Mesenchymal stem cell (in vitro differentiated cells and primary cell): ENCODE measurements at regions not wholly inside any gene's neighbourhood (a gene's known extent, or its start where the extent isn't known, plus 50 kb on each side); places are given as distances from the start of the nearest gene placed in this dataset.

Experiments used
- DNase-seq: peaks from one replicate; pipeline ENCODE4 v3.0.0-alpha.2; 2013
- H2AFZ ChIP-seq: one replicate; pipeline ENCODE4 v1.6.1; 2013; ENCODE audit warnings: low read depth, mild to moderate bottlenecking, control low read depth, inconsistent platforms, low read length, moderate library complexity
- H2AK5ac ChIP-seq: 2 replicates; pipeline ENCODE4 v1.6.1; 2013; ENCODE audit warnings: low read length, moderate library complexity, mild to moderate bottlenecking, inconsistent platforms; ENCODE audit not compliant: severe bottlenecking
- H2BK120ac ChIP-seq: one replicate; pipeline ENCODE4 v1.6.1; 2013; ENCODE audit warnings: low read depth, mild to moderate bottlenecking, inconsistent platforms, low read length, moderate library complexity
- H2BK12ac ChIP-seq, 2 experiments: one replicate each; pipeline ENCODE4 v1.6.1; 2013; ENCODE audit warnings: inconsistent platforms in 2 of 2, low read length in 2 of 2, mild to moderate bottlenecking in 2 of 2, moderate library complexity in 2 of 2, control low read depth in 1 of 2
- H2BK15ac ChIP-seq: one replicate; pipeline ENCODE4 v1.6.1; 2013; ENCODE audit warnings: mild to moderate bottlenecking, low read depth, inconsistent platforms; ENCODE audit not compliant: poor library complexity, severe bottlenecking
- H2BK5ac ChIP-seq: 2 replicates; pipeline ENCODE4 v1.6.1; 2013; ENCODE audit warnings: low read depth, mild to moderate bottlenecking, low read length, control low read depth, inconsistent platforms; ENCODE audit not compliant: poor library complexity, severe bottlenecking
- H3K14ac ChIP-seq, 2 experiments: one replicate each; pipeline ENCODE4 v1.6.1; 2013; ENCODE audit warnings: inconsistent platforms in 2 of 2, low read length in 2 of 2, control low read depth in 1 of 2, mild to moderate bottlenecking in 1 of 2, moderate library complexity in 1 of 2
- H3K18ac ChIP-seq, 2 experiments: one replicate each; pipeline ENCODE4 v1.6.1; 2013; ENCODE audit warnings: inconsistent platforms in 2 of 2, low read length in 2 of 2, control low read depth in 1 of 2, low read depth in 1 of 2, mild to moderate bottlenecking in 1 of 2
- H3K23ac ChIP-seq, 2 experiments: one replicate each; pipeline ENCODE4 v1.6.1; 2013; ENCODE audit warnings: inconsistent platforms in 2 of 2, low read length in 2 of 2, mild to moderate bottlenecking in 2 of 2, moderate library complexity in 2 of 2, control low read depth in 1 of 2
- H3K27ac ChIP-seq: 2 replicates; pipeline ENCODE4 v1.5.1; 2013; ENCODE audit warnings: mild to moderate bottlenecking, moderate library complexity, low read length, control low read depth, inconsistent platforms; ENCODE audit not compliant: poor library complexity, severe bottlenecking
- H3K27me3 ChIP-seq, 2 experiments: 2 replicates each; pipeline versions ENCODE4 v1.6.1 to v1.7.0; 2013; ENCODE audit warnings: low read length in 2 of 2, mild to moderate bottlenecking in 2 of 2, moderate library complexity in 2 of 2, control low read depth in 1 of 2, inconsistent platforms in 1 of 2; ENCODE audit not compliant: control insufficient read depth in 1 of 2, insufficient read depth in 1 of 2
- H3K36me3 ChIP-seq, 2 experiments: 2 replicates each; pipeline versions ENCODE4 v1.6.1 to v1.7.0; 2013; ENCODE audit warnings: low read length in 2 of 2, control low read depth in 1 of 2, inconsistent platforms in 1 of 2, low read depth in 1 of 2, mild to moderate bottlenecking in 1 of 2; ENCODE audit not compliant: insufficient read depth in 2 of 2, control insufficient read depth in 1 of 2
- H3K4ac ChIP-seq, 2 experiments: one replicate each; pipeline ENCODE4 v1.6.1; 2013; ENCODE audit warnings: inconsistent platforms in 2 of 2, low read length in 2 of 2, mild to moderate bottlenecking in 2 of 2, moderate library complexity in 2 of 2, control low read depth in 1 of 2, low read depth in 1 of 2
- H3K4me1 ChIP-seq: 2 replicates; pipeline ENCODE4 v1.6.1; 2013; ENCODE audit warnings: low read depth, low read length, control low read depth; ENCODE audit not compliant: control insufficient read depth, insufficient read depth
- H3K4me2 ChIP-seq: 2 replicates; pipeline ENCODE4 v1.6.1; 2013; ENCODE audit warnings: low read length, mild to moderate bottlenecking, inconsistent platforms; ENCODE audit not compliant: poor library complexity, severe bottlenecking
- H3K4me3 ChIP-seq, 2 experiments: 2 replicates each; pipeline versions ENCODE4 v1.5.1 to v1.7.0; 2013; ENCODE audit warnings: low read length in 2 of 2, mild to moderate bottlenecking in 2 of 2, control low read depth in 1 of 2, low read depth in 1 of 2; ENCODE audit not compliant: insufficient read depth in 1 of 2
- H3K79me1 ChIP-seq: replicated peaks from 2 replicates; pipeline ENCODE4 v1.6.1; 2013; ENCODE audit warnings: mild to moderate bottlenecking, control low read depth, low read length, inconsistent platforms; ENCODE audit not compliant: poor library complexity, severe bottlenecking
- H3K9ac ChIP-seq: 2 replicates; pipeline ENCODE4 v1.7.0; 2013; ENCODE audit warnings: mild to moderate bottlenecking, low read length, moderate library complexity
- H3K9me3 ChIP-seq: 2 replicates; pipeline ENCODE4 v1.7.0; 2013; ENCODE audit warnings: mild to moderate bottlenecking, low read length; ENCODE audit not compliant: control insufficient read depth
- H4K8ac ChIP-seq: one replicate; pipeline ENCODE4 v1.6.1; 2013; ENCODE audit warnings: inconsistent platforms, mild to moderate bottlenecking, low read length, moderate library complexity
- H4K91ac ChIP-seq: one replicate; pipeline ENCODE4 v1.6.1; 2013; ENCODE audit warnings: mild to moderate bottlenecking, low read length, inconsistent platforms
- WGBS: methylation state at CpG from one replicate; pipeline ENCODE4 v1.1.7; 2013; ENCODE audit warnings: mixed read lengths; 5-methylcytosine and 5-hydroxymethylcytosine counted together

DNA sequence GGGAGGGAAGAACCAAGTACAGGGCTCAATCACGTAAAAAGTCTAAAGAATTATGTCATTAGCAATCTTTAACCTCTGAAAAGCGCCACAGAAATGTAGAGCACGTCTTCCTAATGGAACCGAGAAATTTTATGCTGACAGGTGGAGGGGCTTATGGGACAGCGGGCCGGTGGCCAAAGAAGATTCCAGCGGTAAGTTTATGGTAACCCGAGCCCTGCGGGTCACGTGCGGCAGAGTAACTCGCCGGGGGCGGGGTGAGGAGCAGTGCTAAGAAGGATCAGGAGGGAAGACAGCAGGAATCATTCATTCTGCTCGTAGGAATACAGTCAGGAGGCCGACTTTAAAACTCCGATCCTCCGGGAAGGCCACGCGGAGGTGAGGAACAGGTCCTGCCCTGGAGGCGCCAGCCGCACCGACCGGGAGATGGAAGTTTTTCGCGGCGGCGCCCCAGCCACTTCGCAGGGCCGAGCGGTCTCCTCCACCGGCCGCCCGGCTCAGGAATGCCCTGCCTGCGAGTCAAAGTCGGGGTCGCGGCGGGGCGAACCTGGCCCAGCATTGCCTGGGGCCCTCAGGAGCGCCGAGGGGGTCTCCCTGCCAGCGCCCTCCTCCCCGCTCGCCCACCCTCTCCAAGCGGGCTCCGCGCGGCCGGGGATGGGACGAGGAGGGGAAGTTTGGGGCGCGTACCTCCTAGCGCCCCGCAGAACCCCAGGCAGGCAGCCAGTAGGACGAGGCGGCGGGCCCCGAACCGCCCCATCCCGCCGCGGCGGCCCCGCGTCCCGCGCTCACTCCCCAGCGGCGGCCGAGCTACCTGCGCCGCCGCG, 101.8 kb downstream of the ESM1 start:
- Histone ChIP-seq H3K18ac (peak overlapping the region; percentile 38 to 83), H2BK15ac (peak overlapping the region; percentile 75), H3K14ac (peak overlapping the region in 1 of 2 experiments; percentile 4), H3K36me3 (no peaks in the 10 kb centered on the region), H3K4me1 (peaks cover 12% of the 10 kb centered on the region), H3K27ac (no peak overlapping the region), H3K79me1 (no peaks in the 10 kb centered on the region), H2BK12ac (peak overlapping the region in 1 of 2 experiments; percentile 11), H4K91ac (no peak overlapping the region), H3K9me3 (no peaks in the 10 kb centered on the region), H2BK120ac (peak overlapping the region; percentile 57), H4K8ac (peak overlapping the region; percentile 51), H3K4me3 (peak overlapping the region; percentile 54 to 78), H3K9ac (peak overlapping the region; percentile 73), H2AK5ac (no peak overlapping the region), H3K4me2 (peak overlapping the region; percentile 95), H2BK5ac (no peak overlapping the region), H3K27me3 (peaks cover 8 to 68% of the 10 kb centered on the region in 2 experiments), H2AFZ (peak overlapping the region; percentile 79), H3K4ac (no peak overlapping the region), H3K23ac (no peak overlapping the region)
- 4% methylated on average over 54 of the region's 75 CpGs for WGBS
- peak; percentile 50 for DNase-seq

DNA sequence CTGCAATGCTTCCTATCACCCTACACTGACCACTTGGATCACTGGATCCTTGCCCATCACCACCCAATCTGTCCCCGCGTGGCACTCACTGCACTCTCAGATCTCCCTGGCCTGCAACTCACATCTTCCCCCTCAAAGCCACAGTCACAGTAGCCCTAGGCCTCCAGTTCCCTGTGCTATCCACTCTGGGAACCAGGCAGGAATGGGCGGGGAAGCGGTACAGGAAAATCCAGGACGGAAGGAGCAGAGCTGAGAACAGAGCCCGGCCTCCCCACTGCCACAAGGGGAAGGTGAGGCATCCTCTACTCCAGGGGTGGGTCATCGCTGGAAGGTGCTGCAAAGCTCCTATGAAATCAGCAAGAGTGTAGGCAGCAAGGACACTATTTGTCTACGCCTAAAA, 102.6 kb downstream of the ESM1 start:
- no peak overlapping the region for H3K14ac ChIP-seq
- H2AK5ac ChIP-seq, result no peak overlapping the region
- H3K9ac ChIP-seq, result peak overlapping the region; percentile 73
- H3K36me3 ChIP-seq, result no peaks in the 10 kb centered on the region
- H3K9me3 ChIP-seq, result no peaks in the 10 kb centered on the region
- H3K4me2 ChIP-seq, result no peak overlapping the region
- H3K79me1 ChIP-seq, result no peaks in the 10 kb centered on the region
- H4K91ac ChIP-seq, result peak overlapping the region; percentile 11
- 89% methylated on average over 8 of the region's 8 CpGs for WGBS
- H3K4me1 ChIP-seq, result peaks cover 10% of the 10 kb centered on the region
- H4K8ac ChIP-seq, result no peak overlapping the region
- no peak overlapping the region for H2BK15ac ChIP-seq
- H2BK120ac ChIP-seq, result no peak overlapping the region
- no peak overlapping the region for H2AFZ ChIP-seq
- no peak for DNase-seq
- no peak overlapping the region for H3K23ac ChIP-seq
- peak overlapping the region in 1 of 2 experiments; percentile 15 for H2BK12ac ChIP-seq
- no peak overlapping the region for H3K18ac ChIP-seq
- no peak overlapping the region for H2BK5ac ChIP-seq
- no peak overlapping the region for H3K27ac ChIP-seq
- peak overlapping the region in 1 of 2 experiments; percentile 78 for H3K4me3 ChIP-seq
- H3K27me3 ChIP-seq, result peaks cover 8 to 68% of the 10 kb centered on the region in 2 experiments
- H3K4ac ChIP-seq, result no peak overlapping the region

DNA sequence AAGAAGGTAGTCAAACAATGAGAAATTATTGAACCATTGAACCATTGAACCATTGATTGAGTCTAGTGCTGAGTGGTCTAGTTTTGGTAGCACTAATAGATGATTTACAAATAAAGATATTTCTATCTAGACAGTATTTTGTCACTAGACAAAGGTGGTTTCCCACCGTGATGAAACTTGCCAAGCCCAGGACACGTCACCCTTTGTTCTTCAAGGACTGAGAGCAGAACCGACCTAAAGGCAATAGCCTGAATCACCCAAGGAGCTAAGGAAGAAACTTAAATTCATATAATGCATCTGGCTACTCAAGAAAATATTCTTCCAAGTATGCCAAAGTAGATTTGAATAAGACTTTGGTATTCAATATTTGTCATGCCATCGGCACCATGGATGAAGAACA, 103.3 kb downstream of the ESM1 start:
- Histone ChIP-seq H2BK5ac (no peak overlapping the region), H3K4me3 (no peak overlapping the region), H3K9me3 (no peaks in the 10 kb centered on the region), H3K9ac (no peak overlapping the region), H3K4ac (no peak overlapping the region), H4K8ac (no peak overlapping the region), H2BK15ac (no peak overlapping the region), H3K4me1 (peaks cover 10% of the 10 kb centered on the region), H3K4me2 (no peak overlapping the region), H3K79me1 (no peaks in the 10 kb centered on the region), H2BK120ac (no peak overlapping the region), H3K36me3 (no peaks in the 10 kb centered on the region), H2AFZ (no peak overlapping the region), H4K91ac (no peak overlapping the region), H2BK12ac (no peak overlapping the region), H3K27me3 (peaks cover 8 to 68% of the 10 kb centered on the region in 2 experiments), H3K18ac (no peak overlapping the region), H3K23ac (no peak overlapping the region), H3K14ac (no peak overlapping the region), H3K27ac (no peak overlapping the region), H2AK5ac (no peak overlapping the region)
- DNase-seq, result no peak
- 93% methylated on average over 2 of the region's 4 CpGs for WGBS

DNA sequence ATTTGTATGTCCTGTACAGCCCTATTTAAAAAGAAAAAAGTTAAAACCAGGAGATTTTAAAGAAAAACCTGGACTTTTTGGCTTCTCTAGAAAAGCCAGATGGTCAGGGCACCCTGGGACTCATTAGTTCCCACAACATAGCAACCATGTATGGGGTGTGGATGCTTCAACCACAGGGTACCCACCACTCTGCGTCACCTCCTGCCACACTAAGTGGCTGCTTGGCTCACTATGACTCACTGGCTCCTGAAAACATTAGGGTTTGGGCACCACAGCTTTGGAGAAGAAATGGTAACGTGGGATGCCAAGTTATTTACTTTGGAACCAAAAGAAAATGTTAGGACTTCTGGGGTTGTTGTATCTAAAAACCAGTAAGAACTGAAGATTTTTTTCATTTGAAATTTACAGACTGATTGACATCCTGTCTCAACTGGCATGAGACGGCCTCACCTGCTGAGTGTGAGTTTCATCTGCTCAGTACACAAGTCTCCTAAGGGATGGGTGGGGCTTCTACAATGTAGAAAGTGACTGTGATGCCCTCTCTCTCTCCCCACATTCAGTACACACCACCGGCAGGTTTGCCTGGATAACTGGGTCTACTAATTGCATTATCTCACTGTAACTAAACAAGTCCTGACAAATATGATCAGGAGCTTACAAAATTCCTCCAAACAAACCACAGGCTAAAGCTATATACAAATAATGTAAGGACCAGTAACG, 103.9 kb downstream of the ESM1 start:
- Histone ChIP-seq H3K79me1 (no peaks in the 10 kb centered on the region), H3K27me3 (peaks cover 8 to 68% of the 10 kb centered on the region in 2 experiments), H3K9me3 (no peaks in the 10 kb centered on the region), H2BK120ac (no peak overlapping the region), H2BK12ac (no peak overlapping the region), H3K36me3 (no peaks in the 10 kb centered on the region), H4K8ac (no peak overlapping the region), H2BK15ac (no peak overlapping the region), H3K4me1 (peaks cover 10% of the 10 kb centered on the region), H3K4ac (no peak overlapping the region), H3K4me3 (no peak overlapping the region), H4K91ac (no peak overlapping the region), H3K9ac (no peak overlapping the region), H2AK5ac (no peak overlapping the region), H2BK5ac (no peak overlapping the region), H3K4me2 (no peak overlapping the region), H2AFZ (no peak overlapping the region), H3K27ac (no peak overlapping the region), H3K14ac (no peak overlapping the region), H3K18ac (no peak overlapping the region), H3K23ac (no peak overlapping the region)
- WGBS, result 100% methylated on average over 4 of the region's 5 CpGs
- DNase-seq, result no peak
